PC-3 (cell line): ENCODE measurements at regions not wholly inside any gene's neighbourhood (a gene's known extent, or its start where the extent isn't known, plus 50 kb on each side); places are given as distances from the start of the nearest gene placed in this dataset.

ENCODE experiments used
- EZH2 ChIP-seq: fragments of 300-600 bp; sonication (generic); IDR thresholded peaks from one replicate; pipeline ENCODE4 v1.6.1; 2017; ENCODE audit warnings: antibody characterized with exemption, mild to moderate bottlenecking, low read length; ENCODE audit not compliant: unreplicated experiment
- TF ChIP-seq, protein P1 (sequence below): fragments of 300-600 bp; sonication (generic); conservative IDR thresholded peaks from 2 replicates; pipeline ENCODE4 v1.5.1; 2017; ENCODE audit warnings: antibody characterized with exemption, low read depth, mild to moderate bottlenecking, low read length

DNA sequence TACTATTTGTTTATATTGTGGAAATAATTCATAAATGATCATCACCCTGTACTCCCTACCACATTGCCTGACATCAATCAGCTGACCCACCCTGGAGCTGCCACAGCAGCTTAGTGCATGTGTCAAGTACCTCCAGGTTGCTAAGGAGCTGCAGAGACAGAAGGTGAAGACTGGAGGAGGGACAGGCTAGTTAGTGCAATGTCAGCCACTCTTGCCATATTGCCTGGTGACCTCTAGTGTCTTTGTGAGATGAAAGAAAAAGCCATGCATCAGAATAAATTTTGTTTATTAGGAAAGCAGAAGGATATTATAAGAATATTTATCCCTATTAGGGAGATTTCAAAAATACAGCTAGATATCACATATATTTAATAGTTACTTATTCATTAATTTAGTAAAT is 243.9 kb upstream of the FAT4 start:
- TF ChIP-seq, protein P1, sequence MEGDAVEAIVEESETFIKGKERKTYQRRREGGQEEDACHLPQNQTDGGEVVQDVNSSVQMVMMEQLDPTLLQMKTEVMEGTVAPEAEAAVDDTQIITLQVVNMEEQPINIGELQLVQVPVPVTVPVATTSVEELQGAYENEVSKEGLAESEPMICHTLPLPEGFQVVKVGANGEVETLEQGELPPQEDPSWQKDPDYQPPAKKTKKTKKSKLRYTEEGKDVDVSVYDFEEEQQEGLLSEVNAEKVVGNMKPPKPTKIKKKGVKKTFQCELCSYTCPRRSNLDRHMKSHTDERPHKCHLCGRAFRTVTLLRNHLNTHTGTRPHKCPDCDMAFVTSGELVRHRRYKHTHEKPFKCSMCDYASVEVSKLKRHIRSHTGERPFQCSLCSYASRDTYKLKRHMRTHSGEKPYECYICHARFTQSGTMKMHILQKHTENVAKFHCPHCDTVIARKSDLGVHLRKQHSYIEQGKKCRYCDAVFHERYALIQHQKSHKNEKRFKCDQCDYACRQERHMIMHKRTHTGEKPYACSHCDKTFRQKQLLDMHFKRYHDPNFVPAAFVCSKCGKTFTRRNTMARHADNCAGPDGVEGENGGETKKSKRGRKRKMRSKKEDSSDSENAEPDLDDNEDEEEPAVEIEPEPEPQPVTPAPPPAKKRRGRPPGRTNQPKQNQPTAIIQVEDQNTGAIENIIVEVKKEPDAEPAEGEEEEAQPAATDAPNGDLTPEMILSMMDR: no peak
- no peak for TF ChIP-seq EZH2
